ENCODE measurements at regions not wholly inside any gene's neighbourhood (a gene's known extent, or its start where the extent isn't known, plus 50 kb on each side); places are given as distances from the start of the nearest gene placed in this dataset.
"Not testable (repeated sequence)": the region's sequence is repeated elsewhere in the genome, so short reads cannot be mapped to it uniquely, and the experiment has no call there.

DNA sequence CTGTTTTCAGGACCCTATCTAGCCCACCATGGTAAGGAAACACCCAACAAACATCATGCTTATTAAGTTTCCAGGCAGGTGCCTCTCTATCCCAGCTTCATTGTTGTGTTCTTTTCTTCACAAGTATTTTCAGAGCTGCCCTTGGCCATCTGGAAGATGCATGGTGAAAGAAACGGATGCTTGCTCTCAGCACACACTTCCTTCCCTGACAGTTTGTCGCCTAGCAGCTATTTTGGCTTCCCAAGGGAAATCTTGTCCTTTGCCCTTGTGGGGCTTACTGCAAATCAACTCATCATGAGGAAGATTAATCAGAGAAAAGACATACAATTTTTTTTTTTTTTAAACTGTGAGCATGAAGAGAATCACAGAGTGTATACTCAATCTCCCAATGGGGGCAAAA is 128.8 kb downstream of the ASMT start:
- Mint-ChIP-seq H3K9me3 (peaks cover 13 to 21% of the 10 kb centered on the region in 2 donors), H3K4me1 (ENCODE audit: low read depth) (no peaks in the 10 kb centered on the region), H3K36me3 (ENCODE audit: insufficient read depth in 2 of 2) (peaks cover 27 to 30% of the 10 kb centered on the region in 2 donors), H3K4me3 (no peak overlapping the region), H3K27ac (no peak overlapping the region), H3K27me3 (ENCODE audit: low read depth) (no peaks in the 10 kb centered on the region)
- no peak for ATAC-seq (replicated peaks in 1 of 2)
- no peak for DNase-seq

DNA sequence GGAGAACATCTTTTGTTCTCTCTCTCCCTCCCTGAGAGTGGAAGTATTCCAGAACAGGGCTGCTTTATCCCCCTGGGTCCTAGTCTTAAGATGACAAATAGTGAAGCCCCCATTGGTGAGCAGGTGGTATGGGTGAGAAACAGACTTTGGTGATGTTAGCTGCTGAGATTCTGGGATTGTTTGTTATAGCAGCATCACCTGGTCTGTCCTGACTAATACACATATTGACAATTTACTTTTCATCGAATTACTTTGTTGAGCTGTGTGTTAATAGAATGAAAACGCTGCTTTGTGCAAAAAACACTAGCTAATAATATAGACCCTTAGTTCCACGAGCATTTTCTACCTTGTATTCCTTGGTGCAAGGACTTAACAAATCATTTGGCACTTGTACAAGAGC is 133.5 kb downstream of the ASMT start:
- peaks cover 20 to 23% of the 10 kb centered on the region in 2 donors for H3K36me3 Mint-ChIP-seq (ENCODE audit: insufficient read depth in 2 of 2)
- no peak overlapping the region for H3K4me3 Mint-ChIP-seq
- ATAC-seq (replicated peaks in 1 of 2) (no peak), DNase-seq (no peak)
- H3K27me3 Mint-ChIP-seq (ENCODE audit: low read depth) = no peaks in the 10 kb centered on the region
- peaks cover 7% of the 10 kb centered on the region for H3K4me1 Mint-ChIP-seq (ENCODE audit: low read depth)
- peaks cover 12 to 24% of the 10 kb centered on the region in 2 donors for H3K9me3 Mint-ChIP-seq
- no peak overlapping the region for H3K27ac Mint-ChIP-seq

DNA sequence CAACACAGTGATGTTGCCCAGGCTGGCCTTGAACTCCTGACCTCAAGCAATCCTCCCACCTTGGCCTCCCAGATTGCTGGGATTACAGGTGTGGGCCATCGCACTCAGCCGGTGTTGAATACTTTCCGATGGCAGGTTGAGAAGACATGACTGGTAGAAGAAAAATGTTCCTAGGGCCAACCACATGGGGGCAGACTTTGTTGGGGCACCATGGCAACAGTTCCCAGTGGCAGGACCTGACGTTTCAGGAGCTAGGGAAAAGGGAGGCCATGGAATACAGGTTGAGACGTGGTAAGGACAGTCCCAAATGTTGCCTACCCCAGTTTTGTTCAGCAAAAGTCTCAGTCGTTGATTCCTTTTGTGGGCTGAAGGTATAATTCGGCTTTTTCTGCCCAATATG is 134.6 kb downstream of the ASMT start:
- Mint-ChIP-seq H3K27me3 (ENCODE audit: low read depth) (no peaks in the 10 kb centered on the region), H3K4me3 (no peak overlapping the region), H3K4me1 (ENCODE audit: low read depth) (peaks cover 7% of the 10 kb centered on the region), H3K27ac (no peak overlapping the region), H3K9me3 (peaks cover 7 to 19% of the 10 kb centered on the region in 2 donors), H3K36me3 (ENCODE audit: insufficient read depth in 2 of 2) (peaks cover 13 to 14% of the 10 kb centered on the region in 2 donors)
- no peak for DNase-seq
- ATAC-seq (replicated peaks in 1 of 2) = no peak

DNA sequence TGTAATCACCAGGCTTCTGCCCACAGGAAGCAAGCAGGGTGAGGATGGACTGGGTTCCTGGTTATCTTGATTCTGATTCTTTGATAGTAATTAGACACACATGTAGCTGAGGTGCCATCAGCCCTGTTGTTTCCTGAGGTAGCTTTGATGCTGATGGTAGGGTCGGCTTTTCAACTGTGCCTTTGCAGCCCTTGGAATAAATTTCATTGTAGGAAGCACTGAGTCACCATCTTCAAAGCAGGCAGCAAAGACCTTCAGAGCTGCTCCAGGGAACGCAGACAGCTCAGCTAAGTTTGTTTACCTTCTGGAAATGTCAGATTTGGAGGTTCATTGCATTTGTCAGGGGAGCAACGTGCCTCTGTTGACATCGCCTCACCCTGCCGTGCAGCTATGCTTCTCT is 135.4 kb downstream of the ASMT start:
- Mint-ChIP-seq H3K4me1 (ENCODE audit: low read depth) (peaks cover 7% of the 10 kb centered on the region), H3K36me3 (ENCODE audit: insufficient read depth in 2 of 2) (peaks cover 6 to 10% of the 10 kb centered on the region in 2 donors), H3K9me3 (peaks cover 9 to 13% of the 10 kb centered on the region in 2 donors), H3K27ac (no peak overlapping the region), H3K4me3 (no peak overlapping the region), H3K27me3 (ENCODE audit: low read depth) (no peaks in the 10 kb centered on the region)
- no peak for DNase-seq
- ATAC-seq (replicated peaks in 1 of 2) = no peak

DNA sequence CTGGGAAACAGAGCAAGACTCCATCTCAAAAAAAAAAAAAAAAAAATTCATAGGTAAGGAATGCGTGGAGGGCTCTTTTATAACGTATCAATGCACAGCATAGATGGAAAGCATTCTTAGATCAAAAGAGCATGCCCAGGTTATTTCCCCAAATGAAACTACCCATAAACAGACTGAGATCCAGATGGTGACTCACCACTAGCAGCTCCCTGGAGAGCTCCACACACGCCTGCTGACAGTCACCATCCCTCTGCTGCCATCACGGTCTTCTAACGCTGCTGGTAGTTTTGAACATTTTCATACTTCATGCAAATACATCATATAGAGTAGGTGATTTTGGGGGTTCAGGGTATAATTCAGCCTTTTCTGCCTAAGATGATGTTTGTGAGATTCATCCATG is 136.9 kb downstream of the ASMT start:
- peaks cover 8 to 16% of the 10 kb centered on the region in 2 donors for H3K9me3 Mint-ChIP-seq

DNA sequence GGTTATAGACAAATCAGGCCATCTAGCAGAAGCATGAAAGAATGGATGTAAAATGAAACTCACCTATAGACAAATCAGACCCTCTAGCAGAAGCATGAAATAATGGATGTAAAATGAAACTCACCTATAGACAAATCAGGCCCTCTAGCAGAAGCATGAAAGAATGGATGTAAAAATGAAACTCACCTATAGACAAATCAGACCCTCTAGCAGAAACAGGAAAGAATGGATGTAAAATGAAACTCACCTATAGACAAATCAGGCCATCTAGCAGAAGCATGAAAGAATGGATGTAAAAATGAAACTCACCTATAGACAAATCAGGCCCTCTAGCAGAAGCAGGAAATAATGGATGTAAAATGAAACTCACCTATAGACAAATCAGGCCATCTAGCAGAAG is 137.9 kb downstream of the ASMT start:
- not testable (repeated sequence) for H3K27ac Mint-ChIP-seq; H3K27me3 Mint-ChIP-seq (ENCODE audit: low read depth); DNase-seq; H3K4me3 Mint-ChIP-seq; ATAC-seq (replicated peaks in 1 of 2); H3K4me1 Mint-ChIP-seq (ENCODE audit: low read depth)
- peaks cover 7 to 17% of the 10 kb centered on the region in 2 donors for H3K36me3 Mint-ChIP-seq (ENCODE audit: insufficient read depth in 2 of 2)
- H3K9me3 Mint-ChIP-seq = peaks cover 9 to 19% of the 10 kb centered on the region in 2 donors

More for the DNA sequence above, 136.9 kb downstream of the ASMT start:
- Mint-ChIP-seq H3K4me1 (ENCODE audit: low read depth) (peaks cover 7% of the 10 kb centered on the region), H3K4me3 (no peak overlapping the region), H3K36me3 (ENCODE audit: insufficient read depth in 2 of 2) (peaks cover 5 to 12% of the 10 kb centered on the region in 2 donors), H3K27me3 (ENCODE audit: low read depth) (no peaks in the 10 kb centered on the region), H3K27ac (no peak overlapping the region)
- DNase-seq (no peak), ATAC-seq (replicated peaks in 1 of 2) (no peak)

DNA sequence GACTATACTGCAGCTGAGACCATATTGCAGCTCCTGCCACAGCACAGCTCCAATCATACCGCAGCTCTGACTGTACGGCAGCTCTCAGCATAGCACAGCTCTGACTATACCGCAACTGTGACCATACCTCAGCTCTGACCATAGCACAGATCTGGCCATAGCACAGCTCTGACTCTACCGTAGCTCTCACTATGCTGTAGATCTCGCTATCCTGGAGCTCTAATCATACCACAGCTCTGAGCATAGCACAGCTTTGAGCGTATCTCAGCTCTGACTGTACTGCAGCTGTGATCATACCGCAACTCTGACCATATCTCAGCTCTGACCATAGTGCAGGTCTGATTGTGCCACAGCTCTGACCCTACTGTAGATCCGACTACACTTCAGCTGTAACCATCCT is 139.2 kb downstream of the ASMT start:
- Mint-ChIP-seq H3K4me3 (no peak overlapping the region), H3K27ac (no peak overlapping the region), H3K27me3 (ENCODE audit: low read depth) (no peaks in the 10 kb centered on the region), H3K9me3 (peaks cover 10 to 23% of the 10 kb centered on the region in 2 donors), H3K36me3 (ENCODE audit: insufficient read depth in 2 of 2) (peaks cover 9 to 20% of the 10 kb centered on the region in 2 donors), H3K4me1 (ENCODE audit: low read depth) (peaks cover 7% of the 10 kb centered on the region)
- no peak for DNase-seq
- ATAC-seq (replicated peaks in 1 of 2) = peak in 1 of 2 donors; percentile 17

DNA sequence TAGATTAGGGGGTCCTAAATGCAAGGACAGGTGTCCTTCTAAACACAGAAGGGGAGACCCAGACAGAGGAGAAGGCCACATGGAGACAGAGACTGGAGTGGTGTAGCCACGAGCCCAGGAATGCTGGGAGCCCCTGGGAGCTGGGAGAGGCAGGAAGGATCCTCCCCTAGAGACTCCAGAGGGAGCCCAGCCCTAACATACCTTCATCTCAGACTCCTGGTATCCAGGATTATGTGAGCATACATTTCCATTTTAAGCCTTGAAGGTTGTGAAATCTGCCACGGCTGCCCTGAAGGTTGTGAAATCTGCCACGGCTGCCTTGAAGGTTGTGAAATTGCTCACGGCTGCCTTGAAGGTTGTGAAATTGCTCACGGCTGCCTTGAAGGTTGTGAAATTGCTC is 148.4 kb downstream of the ASMT start:
- H3K27me3 Mint-ChIP-seq (ENCODE audit: low read depth) = no peaks in the 10 kb centered on the region
- DNase-seq = no peak
- H3K4me3 Mint-ChIP-seq = no peak overlapping the region
- peaks cover 15 to 27% of the 10 kb centered on the region in 2 donors for H3K36me3 Mint-ChIP-seq (ENCODE audit: insufficient read depth in 2 of 2)
- H3K27ac Mint-ChIP-seq = peak overlapping the region; percentile 86
- peaks cover 17% of the 10 kb centered on the region for H3K4me1 Mint-ChIP-seq (ENCODE audit: low read depth)
- H3K9me3 Mint-ChIP-seq = peaks cover 8 to 17% of the 10 kb centered on the region in 2 donors
- ATAC-seq (replicated peaks in 1 of 2) = peak; percentile 52 to 69

DNA sequence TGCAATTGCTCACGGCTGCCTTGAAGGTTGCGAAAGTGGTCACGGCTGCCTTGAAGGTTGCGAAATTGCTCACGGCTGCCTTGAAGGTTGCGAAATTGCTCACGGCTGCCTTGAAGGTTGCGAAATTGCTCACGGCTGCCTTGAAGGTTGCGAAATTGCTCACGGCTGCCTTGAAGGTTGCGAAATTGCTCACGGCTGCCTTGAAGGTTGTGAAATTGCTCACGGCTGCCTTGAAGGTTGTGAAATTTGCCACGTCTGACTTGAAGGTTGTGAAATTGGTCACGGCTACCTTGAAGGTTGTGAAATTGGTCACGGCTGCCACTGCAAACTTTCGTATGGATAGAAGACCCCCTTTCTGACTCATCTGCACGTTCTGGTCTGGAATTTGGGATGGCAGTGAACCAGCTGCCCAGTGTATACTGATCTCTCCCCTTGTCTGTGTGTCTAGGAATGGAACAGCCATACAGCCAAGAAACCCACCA is 150.1 kb downstream of the ASMT start:
- ATAC-seq (replicated peaks in 1 of 2) = peak; percentile 83 to 85
- not testable (repeated sequence) for H3K4me3 Mint-ChIP-seq

DNA sequence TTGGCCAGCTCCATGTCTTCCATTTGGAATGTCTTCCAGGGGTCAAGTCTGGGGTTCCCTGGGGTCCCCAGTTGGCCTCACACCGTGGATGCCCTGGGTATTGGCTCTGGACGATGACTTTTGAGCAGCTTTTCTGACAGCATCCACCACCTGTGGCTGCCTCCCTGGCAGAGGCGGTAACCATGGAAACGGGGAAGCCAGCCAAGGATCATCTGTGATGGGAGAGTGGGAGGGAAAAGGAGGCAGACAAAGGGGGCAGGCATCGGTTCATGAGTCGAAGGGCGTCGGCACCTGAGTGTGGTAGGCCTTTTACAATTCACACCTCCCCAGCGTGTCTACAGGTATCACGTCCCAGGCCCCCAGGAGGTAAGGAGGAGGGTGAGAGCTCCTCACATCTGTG is 152.2 kb downstream of the ASMT start:
- peaks cover 17% of the 10 kb centered on the region for H3K4me1 Mint-ChIP-seq (ENCODE audit: low read depth)
- H3K27ac Mint-ChIP-seq = no peak overlapping the region
- no peak for ATAC-seq (replicated peaks in 1 of 2)
- peaks cover 18 to 24% of the 10 kb centered on the region in 2 donors for H3K9me3 Mint-ChIP-seq
- H3K4me3 Mint-ChIP-seq = no peak overlapping the region
- no peaks in the 10 kb centered on the region for H3K27me3 Mint-ChIP-seq (ENCODE audit: low read depth)
- DNase-seq = no peak
- H3K36me3 Mint-ChIP-seq (ENCODE audit: insufficient read depth in 2 of 2) = peaks cover 20 to 25% of the 10 kb centered on the region in 2 donors

More for the DNA sequence above, 150.1 kb downstream of the ASMT start:
- Mint-ChIP-seq H3K27ac (peak overlapping the region; percentile 91), H3K9me3 (peaks cover 10 to 18% of the 10 kb centered on the region in 2 donors), H3K36me3 (ENCODE audit: insufficient read depth in 2 of 2) (peaks cover 18 to 28% of the 10 kb centered on the region in 2 donors), H3K4me1 (ENCODE audit: low read depth) (peaks cover 17% of the 10 kb centered on the region)
- DNase-seq = peak; percentile 35 to 49
- H3K27me3 Mint-ChIP-seq (ENCODE audit: low read depth) = not testable (repeated sequence)

DNA sequence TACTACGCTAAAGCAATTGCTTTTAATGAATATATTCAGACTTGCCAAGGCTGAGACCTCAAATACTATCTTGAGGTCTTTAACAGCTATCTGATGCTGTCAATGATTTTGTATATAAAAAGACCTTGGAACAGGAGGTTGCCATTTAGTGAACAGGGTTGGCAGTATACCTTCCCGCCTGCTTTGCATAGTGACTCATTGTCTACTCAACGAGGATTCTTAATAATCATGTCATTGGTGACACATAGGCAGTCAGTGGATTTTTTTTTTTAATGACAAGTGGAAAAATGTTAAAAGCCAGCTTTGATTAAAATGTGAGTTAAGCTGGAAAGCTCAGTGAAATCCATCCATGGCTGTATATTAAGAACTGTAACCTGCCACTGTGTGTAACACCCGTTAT is 164.0 kb downstream of the ASMT start:
- no peak overlapping the region for H3K4me3 Mint-ChIP-seq
- ATAC-seq (replicated peaks in 1 of 2) = peak in 1 of 2 donors; percentile 27
- peaks cover 2 to 5% of the 10 kb centered on the region in 2 donors for H3K9me3 Mint-ChIP-seq
- H3K27ac Mint-ChIP-seq = no peak overlapping the region
- H3K27me3 Mint-ChIP-seq (ENCODE audit: low read depth) = no peaks in the 10 kb centered on the region
- no peaks in the 10 kb centered on the region for H3K4me1 Mint-ChIP-seq (ENCODE audit: low read depth)
- DNase-seq = no peak
- H3K36me3 Mint-ChIP-seq (ENCODE audit: insufficient read depth in 2 of 2) = peaks cover 3 to 6% of the 10 kb centered on the region in 2 donors

DNA sequence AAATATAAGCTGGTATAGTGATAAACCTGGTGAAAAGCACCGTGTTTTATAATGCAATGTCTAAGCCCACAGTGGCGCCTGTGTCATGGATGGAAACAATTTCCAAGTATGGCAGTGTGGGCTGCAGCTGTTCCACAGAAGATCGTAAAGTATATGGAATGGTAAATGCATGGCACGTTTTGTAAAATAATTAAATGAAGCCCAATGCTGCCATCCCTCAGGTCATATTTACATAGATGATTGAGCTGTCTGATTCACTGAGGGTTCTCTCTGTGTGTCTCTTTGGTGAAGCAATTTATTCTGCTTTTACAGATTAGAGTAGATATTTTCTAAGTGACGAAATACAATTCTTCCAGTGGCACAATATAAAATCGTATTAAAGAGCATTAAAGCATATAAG is 164.8 kb downstream of the ASMT start:
- no peak overlapping the region for H3K27ac Mint-ChIP-seq
- ATAC-seq (replicated peaks in 1 of 2) = no peak

DNA sequence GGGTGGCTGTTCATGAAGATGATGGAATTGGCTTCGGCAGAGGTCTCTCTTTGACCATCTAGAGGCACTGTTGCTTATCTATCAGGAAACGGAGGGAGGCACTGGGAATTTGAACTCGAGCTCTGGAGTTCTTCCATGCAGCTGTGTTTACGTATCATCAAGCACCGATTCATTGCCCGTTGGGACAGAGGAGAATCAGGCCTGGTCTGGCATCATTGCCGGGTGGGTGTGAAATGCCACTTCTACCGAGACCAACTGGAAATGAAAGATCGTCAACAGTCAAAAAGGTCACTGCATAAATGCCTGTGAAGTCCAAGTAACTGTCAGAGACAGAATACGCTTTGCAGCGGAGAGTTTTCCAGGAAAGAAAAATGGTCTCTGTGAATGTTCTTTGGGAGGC is 166.9 kb downstream of the ASMT start:
- peaks cover 7% of the 10 kb centered on the region in 2 donors for H3K36me3 Mint-ChIP-seq (ENCODE audit: insufficient read depth in 2 of 2)
- H3K4me3 Mint-ChIP-seq = no peak overlapping the region
- ATAC-seq (replicated peaks in 1 of 2) (no peak), DNase-seq (no peak)
- H3K27me3 Mint-ChIP-seq (ENCODE audit: low read depth) = no peaks in the 10 kb centered on the region
- H3K9me3 Mint-ChIP-seq = peaks cover 9 to 11% of the 10 kb centered on the region in 2 donors
- no peaks in the 10 kb centered on the region for H3K4me1 Mint-ChIP-seq (ENCODE audit: low read depth)
- no peak overlapping the region for H3K27ac Mint-ChIP-seq

More for the DNA sequence above, 164.8 kb downstream of the ASMT start:
- no peak for DNase-seq
- Mint-ChIP-seq H3K4me1 (ENCODE audit: low read depth) (no peaks in the 10 kb centered on the region), H3K27me3 (ENCODE audit: low read depth) (no peaks in the 10 kb centered on the region), H3K9me3 (peaks cover under 1 to 5% of the 10 kb centered on the region in 2 donors), H3K4me3 (no peak overlapping the region), H3K36me3 (ENCODE audit: insufficient read depth in 2 of 2) (peaks cover 3 to 4% of the 10 kb centered on the region in 2 donors)

DNA sequence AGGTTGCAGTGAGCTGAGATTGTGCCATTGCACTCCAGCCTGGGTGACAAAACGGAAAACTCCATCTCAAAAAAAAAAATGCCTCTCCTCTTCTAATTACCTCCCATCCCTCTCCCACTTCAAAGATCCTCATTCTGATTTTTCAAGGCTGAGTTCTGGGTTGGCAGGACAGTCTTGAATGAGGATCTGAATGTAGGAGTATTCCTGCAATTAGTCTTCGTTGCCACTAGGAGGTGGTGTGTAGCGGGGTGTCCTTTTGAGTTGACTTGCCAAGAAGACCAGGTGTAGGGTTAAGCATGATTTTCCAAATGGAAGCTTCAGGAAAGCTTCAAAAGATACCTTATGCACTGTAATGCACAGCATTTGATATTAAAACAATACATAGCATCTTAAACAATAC is 169.9 kb downstream of the ASMT start:
- Mint-ChIP-seq H3K27ac (no peak overlapping the region), H3K4me3 (no peak overlapping the region)
- no peak for ATAC-seq (replicated peaks in 1 of 2)

More for the DNA sequence above, 169.9 kb downstream of the ASMT start:
- Mint-ChIP-seq H3K4me1 (ENCODE audit: low read depth) (no peaks in the 10 kb centered on the region), H3K27me3 (ENCODE audit: low read depth) (no peaks in the 10 kb centered on the region), H3K36me3 (ENCODE audit: insufficient read depth in 2 of 2) (peaks cover 5 to 7% of the 10 kb centered on the region in 2 donors), H3K9me3 (peaks cover 9% of the 10 kb centered on the region in 2 donors)
- no peak for DNase-seq
